GM04503 (cell line): ENCODE measurements at regions not wholly inside any gene's neighbourhood (a gene's known extent, or its start where the extent isn't known, plus 50 kb on each side); places are given as distances from the start of the nearest gene placed in this dataset.
"Not testable (repeated sequence)": the region's sequence is repeated elsewhere in the genome, so short reads cannot be mapped to it uniquely, and the experiment has no call there.

Experiments
- DNase-seq: peaks from one replicate; pipeline ENCODE4 v3.0.0-alpha.2; 2012; ENCODE audit warnings: low read depth

- no peak for DNase-seq
Observed at GRCh38 chr4:98828801-98829200, 100.1 kb downstream of the EIF4E start.

- DNase-seq, result no peak
Observed at GRCh38 chr4:98827661-98828060, 101.3 kb downstream of the EIF4E start.

GRCh38 chr4:98822144-98822543 is 106.8 kb downstream of the EIF4E start:
- DNase-seq, result no peak

DNA sequence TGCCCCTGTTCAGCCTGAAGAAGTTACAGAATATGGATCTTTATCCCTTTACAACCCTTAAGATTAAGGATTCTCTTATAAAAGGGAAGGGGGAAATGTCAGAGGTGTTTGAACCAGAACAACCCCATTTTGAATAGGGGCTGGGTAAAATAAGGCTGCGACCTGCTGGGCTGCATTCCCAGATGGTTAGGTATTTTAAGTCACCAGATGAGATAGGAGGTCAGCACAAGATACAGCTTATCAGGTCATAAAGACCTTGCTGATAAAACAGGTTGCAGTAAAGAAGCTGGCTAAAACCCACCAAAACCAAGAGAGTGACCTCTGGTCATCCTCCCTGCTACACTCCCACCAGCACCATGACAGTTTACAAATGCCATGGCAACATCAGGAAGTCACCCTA is 110.8 kb downstream of the EIF4E start:
- not testable (repeated sequence) for DNase-seq

- DNase-seq, result no peak
Observed at GRCh38 chr4:98816816-98817215, 112.1 kb downstream of the EIF4E start.

GRCh38 chr4:98816386-98816785 is 112.5 kb downstream of the EIF4E start:
- no peak for DNase-seq

- no peak for DNase-seq
Observed at GRCh38 chr4:98804403-98804802, 124.5 kb downstream of the EIF4E start.

DNA sequence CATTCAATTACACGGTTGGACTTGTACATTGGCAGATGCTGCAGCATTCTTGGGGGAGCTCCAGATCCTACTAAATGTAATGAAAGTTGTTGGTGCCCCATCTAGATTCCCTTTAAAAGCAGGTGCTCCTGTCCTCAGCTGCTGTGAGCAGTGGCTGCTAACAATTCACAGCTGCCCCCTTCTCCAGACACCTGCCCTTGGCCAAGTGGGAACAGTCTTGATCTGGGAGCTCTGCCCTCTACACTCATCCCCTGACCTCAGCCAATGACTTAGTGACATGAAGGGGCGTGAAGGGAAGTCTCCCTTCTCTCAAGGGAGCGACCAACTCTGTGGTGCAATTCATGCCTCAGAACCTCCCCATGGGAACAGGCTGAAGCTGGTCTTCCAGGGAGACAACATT is 125.7 kb downstream of the EIF4E start:
- no peak for DNase-seq

GRCh38 chr4:98802770-98803198 is 126.1 kb downstream of the EIF4E start:
- no peak for DNase-seq

GRCh38 chr4:98801259-98801725 is 127.6 kb downstream of the EIF4E start:
- DNase-seq, result no peak

- DNase-seq, result no peak
Observed at GRCh38 chr4:98796991-98797390, 131.9 kb downstream of the EIF4E start.

GRCh38 chr4:98794565-98795205 is 134.2 kb downstream of the EIF4E start:
- no peak for DNase-seq

DNA sequence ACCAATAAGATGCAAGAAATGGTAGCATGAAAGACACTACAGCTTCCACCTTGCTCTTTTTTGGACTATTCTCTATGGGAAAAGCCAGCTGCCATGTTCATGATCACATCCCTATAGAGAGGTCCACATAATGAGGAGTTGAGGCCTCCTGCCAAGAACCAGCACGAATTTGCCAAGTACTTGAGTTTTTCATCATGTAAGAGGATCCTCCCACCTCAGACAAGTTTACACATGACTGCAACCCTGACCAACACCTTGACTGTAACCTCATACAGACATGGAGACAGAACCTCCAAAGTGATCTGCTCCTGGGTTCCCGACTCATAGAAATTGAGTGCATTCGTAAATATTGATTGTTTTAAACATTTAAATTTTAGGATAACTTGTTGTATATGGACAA is 135.2 kb upstream of the TSPAN5 start:
- no peak for DNase-seq

DNA sequence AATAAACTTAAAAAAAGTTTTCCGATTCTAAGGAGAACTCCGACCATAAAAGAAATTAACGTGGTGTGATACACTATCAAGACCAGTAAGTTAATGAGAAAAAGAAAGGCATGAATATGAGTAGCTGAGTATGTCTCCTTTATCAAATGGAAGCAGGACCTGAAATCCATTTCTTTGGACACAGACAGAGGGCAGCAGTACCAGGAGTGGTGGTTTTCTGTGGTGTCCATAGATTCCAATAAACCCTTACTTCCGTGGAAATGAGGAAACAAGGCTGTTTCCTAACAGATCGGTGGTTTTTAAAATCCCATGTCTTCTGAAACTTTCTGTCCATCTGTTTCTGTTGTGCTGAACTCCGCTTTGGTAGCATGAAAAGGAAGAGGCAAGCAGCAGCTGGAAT is 128.5 kb upstream of the TSPAN5 start:
- no peak for DNase-seq

DNA sequence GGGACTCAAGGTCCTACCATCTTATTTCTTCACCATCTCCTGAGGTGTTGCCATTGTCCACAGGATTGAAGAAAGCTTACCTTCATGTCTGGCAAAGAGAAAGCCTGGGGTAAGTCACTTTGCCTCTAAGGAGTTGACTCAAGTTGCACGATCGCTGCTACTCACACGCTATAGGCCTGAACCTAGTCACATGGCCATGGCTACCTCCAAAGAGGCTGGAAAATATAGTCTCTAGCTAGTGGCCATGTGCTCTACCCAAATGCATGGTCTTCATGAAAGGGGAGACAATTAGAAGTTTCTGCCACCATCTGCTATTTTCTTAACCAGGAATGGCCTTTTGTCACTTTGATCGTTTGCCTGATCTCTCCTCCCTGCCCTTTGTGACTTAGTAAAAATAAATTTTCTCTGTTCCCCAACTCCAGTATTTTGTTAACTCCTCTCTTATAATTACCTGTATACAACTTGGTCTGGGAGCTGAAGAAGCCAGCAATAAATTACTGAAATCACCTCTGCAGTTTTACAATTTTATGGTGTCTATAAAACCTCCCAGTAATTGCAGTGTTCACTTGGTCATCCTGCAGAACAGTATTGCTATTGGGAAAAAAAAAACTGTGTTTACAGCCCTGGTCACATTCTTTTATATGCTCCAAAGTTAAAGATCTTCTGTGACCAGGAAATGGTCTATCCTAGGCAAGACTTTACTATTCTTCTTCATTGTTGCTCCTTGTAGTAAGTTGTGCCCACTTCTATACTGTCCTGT is 126.7 kb upstream of the TSPAN5 start:
- DNase-seq, result no peak

GRCh38 chr4:98781641-98782357 is 123.4 kb upstream of the TSPAN5 start:
- no peak for DNase-seq

- no peak for DNase-seq
Observed at GRCh38 chr4:98780926-98781325, 122.5 kb upstream of the TSPAN5 start.

DNA sequence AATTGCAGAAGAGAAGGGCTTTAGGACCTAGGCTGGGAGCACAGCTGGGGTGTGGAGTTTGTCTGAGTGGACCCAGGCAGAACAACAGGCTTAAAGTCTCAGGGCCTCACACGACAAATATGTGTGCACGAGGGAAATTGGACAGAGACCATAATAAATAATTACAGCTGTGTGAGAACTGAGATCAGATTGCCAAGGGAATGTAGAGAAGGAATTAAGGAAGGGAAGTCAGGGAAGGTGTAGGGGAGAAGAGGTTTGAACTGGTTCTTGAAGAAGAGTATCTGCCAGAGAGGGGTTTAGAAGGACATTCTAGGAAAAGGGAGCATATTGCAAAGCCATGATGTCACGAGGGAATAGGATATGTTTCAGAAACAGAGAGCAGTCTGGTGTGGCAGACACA is 120.7 kb upstream of the TSPAN5 start:
- DNase-seq, result no peak

DNA sequence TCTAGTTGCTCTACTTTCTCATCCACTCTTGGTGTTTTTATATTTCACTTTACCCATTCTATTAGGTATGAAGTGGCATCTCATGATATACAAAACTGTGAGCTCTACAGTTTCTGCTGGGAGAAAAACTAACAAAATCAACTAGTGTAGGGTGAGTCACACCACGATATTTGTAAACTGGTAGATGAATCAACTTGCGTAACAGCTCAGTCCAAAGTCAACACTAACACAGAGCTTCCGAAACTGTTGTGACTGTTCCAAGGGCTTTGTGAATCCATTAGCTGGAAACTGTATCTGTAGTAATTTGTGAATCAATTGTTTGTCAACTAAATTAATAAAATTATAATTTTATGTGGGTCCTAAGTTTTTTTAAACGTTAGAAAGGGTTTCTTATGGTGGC is 119.8 kb upstream of the TSPAN5 start:
- peak; percentile 39 for DNase-seq

- DNase-seq, result no peak
Observed at GRCh38 chr4:98775672-98776071, 117.3 kb upstream of the TSPAN5 start.

DNA sequence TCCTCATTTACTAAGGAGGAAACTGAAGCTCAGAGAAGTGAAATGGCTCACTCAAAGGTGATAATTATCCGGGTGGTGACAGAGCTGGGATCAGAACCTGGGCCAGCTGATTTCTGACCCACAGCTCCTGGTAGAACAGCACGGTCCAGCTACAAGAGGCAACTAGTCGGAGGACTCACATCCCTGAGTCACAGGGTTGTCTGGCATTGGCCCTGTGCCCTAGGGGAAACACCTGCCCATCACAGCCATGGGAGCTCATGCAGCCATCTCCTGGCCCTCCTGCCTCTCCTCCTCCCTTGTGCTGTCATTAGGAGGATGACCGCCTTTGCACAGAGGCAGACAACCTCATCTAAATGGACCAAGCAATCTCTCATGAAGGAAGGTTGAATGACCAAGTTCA is 115.2 kb upstream of the TSPAN5 start:
- DNase-seq, result no peak

DNA sequence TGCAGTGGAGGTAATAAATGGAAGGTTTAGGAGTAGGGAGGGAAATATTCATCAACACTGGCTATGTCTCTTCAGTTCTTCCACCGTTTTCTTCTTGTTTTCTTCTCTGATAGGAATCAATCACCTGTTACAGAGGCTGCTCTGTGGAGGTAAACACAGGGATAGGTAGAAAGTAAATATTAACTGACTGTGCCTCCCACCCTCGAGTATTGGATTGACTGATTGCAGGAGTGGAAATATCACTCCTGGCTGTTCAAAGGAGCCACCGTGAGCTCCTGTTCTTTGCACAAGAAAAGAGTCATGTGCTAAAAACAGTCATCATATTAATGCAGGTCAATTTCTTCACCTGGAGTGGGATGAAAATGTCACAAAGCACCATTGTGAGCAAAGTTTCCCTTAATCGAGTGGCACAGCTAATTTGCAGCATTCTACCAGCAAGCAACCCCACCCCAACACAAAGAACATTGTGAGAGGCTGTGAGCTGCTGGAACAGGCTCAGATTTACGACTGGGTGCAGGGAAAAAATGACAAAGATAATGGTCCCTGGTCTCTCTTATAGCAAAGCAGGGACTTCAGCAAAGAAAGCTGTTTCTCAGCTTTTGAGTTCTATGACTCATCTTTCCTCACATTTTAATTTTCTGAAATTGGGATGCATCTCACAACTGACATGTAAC is 113.7 kb upstream of the TSPAN5 start:
- no peak for DNase-seq

- no peak for DNase-seq
Observed at GRCh38 chr4:98765771-98766170, 107.4 kb upstream of the TSPAN5 start.
